Activated B cell treated with CpG ODN at 0.5 μM for 24 hours (primary cell): ENCODE measurements at regions not wholly inside any gene's neighbourhood (a gene's known extent, or its start where the extent isn't known, plus 50 kb on each side); places are given as distances from the start of the nearest gene placed in this dataset.

Experiments
- ATAC-seq: fragments of 200-7000 bp; cut with Tn5 transposase; one replicate; pipeline ENCODE4 v1.10.0; 2021; ENCODE audit warnings: low read depth, mild to moderate bottlenecking, moderate library complexity
- CTCF ChIA-PET: fragments of 350-600 bp; sonication (Branson Sonifier 250); formaldehyde crosslinking; loops from one replicate; lab custom pipeline; 2021; ENCODE audit warnings: antibody characterized with exemption; lab: Charles Lee
- POLR2A ChIA-PET: fragments of 350-600 bp; sonication (Branson Sonifier 250); formaldehyde crosslinking; loops from one replicate; lab custom pipeline; 2021; ENCODE audit warnings: antibody characterized with exemption; lab: Charles Lee
- DNase-seq: peaks from one replicate; pipeline ENCODE4 v3.0.0; 2022
- H3K27ac Mint-ChIP-seq: one replicate; pipeline ENCODE4 v1.8.0; 2020; ENCODE audit warnings: mixed read lengths
- H3K27me3 Mint-ChIP-seq: one replicate; pipeline ENCODE4 v1.8.0; 2021; ENCODE audit warnings: mixed read lengths
- H3K36me3 Mint-ChIP-seq: one replicate; pipeline ENCODE4 v1.8.0; 2021; ENCODE audit warnings: low read depth, mixed read lengths
- H3K4me1 Mint-ChIP-seq: one replicate; pipeline ENCODE4 v1.8.0; 2021; ENCODE audit warnings: mixed read lengths
- H3K4me3 Mint-ChIP-seq: one replicate; pipeline ENCODE4 v1.8.0; 2020; ENCODE audit warnings: mild to moderate bottlenecking, mixed read lengths
- H3K9me3 Mint-ChIP-seq: one replicate; pipeline ENCODE4 v1.8.0; 2020; ENCODE audit warnings: mixed read lengths
- intact Hi-C: fragments of 100-400 bp; cut with micrococcal nuclease; formaldehyde crosslinking; loops from one replicate; pipeline ENCODE4 v1.15.1; 2024
- TF ChIP-seq, protein P1 (sequence below): fragments of 200-600 bp; IDR thresholded peaks from one replicate; pipeline ENCODE4 v1.8.0; 2022; ENCODE audit warnings: antibody characterized with exemption, mild to moderate bottlenecking

DNA sequence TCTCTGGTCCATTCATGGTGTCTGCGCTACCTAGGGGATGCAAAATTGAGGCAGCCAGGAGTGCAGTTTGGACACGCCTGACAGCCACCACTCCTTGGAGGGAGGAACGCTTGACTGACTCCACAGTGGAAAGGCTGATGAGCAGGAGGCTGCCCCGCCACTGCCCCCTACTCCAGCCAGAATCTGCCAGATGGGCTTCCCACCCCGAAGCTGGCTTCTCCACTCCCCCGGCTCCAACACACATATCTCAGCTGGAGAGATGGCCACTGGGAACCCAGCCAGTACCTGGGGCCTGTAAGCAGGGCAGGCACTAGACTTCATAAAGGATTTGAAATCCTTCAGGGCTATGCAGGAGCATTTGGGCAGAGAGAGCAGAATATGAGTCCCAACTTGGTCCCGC, 51.4 kb upstream of the BLCAP start:
- ChIA-PET CTCF (no interaction called here), POLR2A (no interaction called here)
- intact Hi-C loops: loop anchor here (10.0 kb wide), 1 partner anchor 176 kb away; no protein-coding TSS in a partner anchor
- H3K27me3 Mint-ChIP-seq: peaks cover 13% of the 10 kb centered on the region
- no peak for DNase-seq
- H3K4me3 Mint-ChIP-seq: no peak overlapping the region
- TF ChIP-seq, protein P1, sequence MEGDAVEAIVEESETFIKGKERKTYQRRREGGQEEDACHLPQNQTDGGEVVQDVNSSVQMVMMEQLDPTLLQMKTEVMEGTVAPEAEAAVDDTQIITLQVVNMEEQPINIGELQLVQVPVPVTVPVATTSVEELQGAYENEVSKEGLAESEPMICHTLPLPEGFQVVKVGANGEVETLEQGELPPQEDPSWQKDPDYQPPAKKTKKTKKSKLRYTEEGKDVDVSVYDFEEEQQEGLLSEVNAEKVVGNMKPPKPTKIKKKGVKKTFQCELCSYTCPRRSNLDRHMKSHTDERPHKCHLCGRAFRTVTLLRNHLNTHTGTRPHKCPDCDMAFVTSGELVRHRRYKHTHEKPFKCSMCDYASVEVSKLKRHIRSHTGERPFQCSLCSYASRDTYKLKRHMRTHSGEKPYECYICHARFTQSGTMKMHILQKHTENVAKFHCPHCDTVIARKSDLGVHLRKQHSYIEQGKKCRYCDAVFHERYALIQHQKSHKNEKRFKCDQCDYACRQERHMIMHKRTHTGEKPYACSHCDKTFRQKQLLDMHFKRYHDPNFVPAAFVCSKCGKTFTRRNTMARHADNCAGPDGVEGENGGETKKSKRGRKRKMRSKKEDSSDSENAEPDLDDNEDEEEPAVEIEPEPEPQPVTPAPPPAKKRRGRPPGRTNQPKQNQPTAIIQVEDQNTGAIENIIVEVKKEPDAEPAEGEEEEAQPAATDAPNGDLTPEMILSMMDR: no peak
- H3K9me3 Mint-ChIP-seq: no peaks in the 10 kb centered on the region
- ATAC-seq: no peak
- no peak overlapping the region for H3K27ac Mint-ChIP-seq
- H3K4me1 Mint-ChIP-seq: peaks cover 28% of the 10 kb centered on the region
- H3K36me3 Mint-ChIP-seq: no peaks in the 10 kb centered on the region

GRCh38 chr20:37577981-37578380, 50.3 kb upstream of the BLCAP start:
- ChIA-PET POLR2A (no interaction called here), CTCF (no interaction called here)
- ATAC-seq (no peak), DNase-seq (no peak)
- TF ChIP-seq, protein P1: no peak
- no peak overlapping the region for H3K4me3 Mint-ChIP-seq
- peaks cover 16% of the 10 kb centered on the region for H3K27me3 Mint-ChIP-seq
- no peaks in the 10 kb centered on the region for H3K9me3 Mint-ChIP-seq
- intact Hi-C loops: loop anchor here (10.0 kb wide), 1 partner anchor 177 kb away; no protein-coding TSS in a partner anchor
- H3K27ac Mint-ChIP-seq: no peak overlapping the region
- H3K4me1 Mint-ChIP-seq: peaks cover 28% of the 10 kb centered on the region
- H3K36me3 Mint-ChIP-seq: no peaks in the 10 kb centered on the region
